H1 (cell line): ENCODE measurements at regions not wholly inside any gene's neighbourhood (a gene's known extent, or its start where the extent isn't known, plus 50 kb on each side); places are given as distances from the start of the nearest gene placed in this dataset.

ENCODE experiments used
- CTCF ChIA-PET: fragments of 300-600 bp; sonication (Branson Sonifier 250); formaldehyde crosslinking; loops from one replicate; lab custom pipeline; 2021; ENCODE audit not compliant: partially characterized antibody; lab: Charles Lee
- POLR2A ChIA-PET: fragments of 300-600 bp; sonication (Branson Sonifier 250); formaldehyde crosslinking; loops from one replicate; lab custom pipeline; 2021; ENCODE audit warnings: inconsistent platforms; ENCODE audit not compliant: partially characterized antibody; lab: Charles Lee
- DNase-seq, 2 experiments: peaks; one replicate each; pipeline versions ENCODE4 v3.0.0 to v3.0.0-alpha.2; 2010 to 2022; ENCODE audit warnings: low spot score in 2 of 2, low read depth in 1 of 2, mixed read lengths in 1 of 2
- FAIRE-seq: peaks from 2 replicates; lab custom pipeline; 2011; peaks lifted over from hg19 to GRCh38; lab: Jason Lieb, UNC
- H2AFZ ChIP-seq: 2 replicates; pipeline ENCODE4 v1.8.1; 2012; ENCODE audit warnings: low read length, inconsistent platforms
- H2AK5ac ChIP-seq: 2 replicates; pipeline ENCODE4 v1.6.1; 2013; ENCODE audit warnings: low read depth, low read length
- H2BK120ac ChIP-seq: replicated peaks from 2 replicates; pipeline ENCODE3; 2013; ENCODE audit warnings: low read depth, low read length, inconsistent platforms
- H2BK12ac ChIP-seq: 2 replicates; pipeline ENCODE4 v1.6.1; 2013; ENCODE audit warnings: low read depth, low read length
- H2BK15ac ChIP-seq: 2 replicates; pipeline ENCODE4 v1.6.1; 2013; ENCODE audit warnings: low read length
- H2BK20ac ChIP-seq: 2 replicates; pipeline ENCODE4 v1.6.1; 2013; ENCODE audit warnings: low read length
- H2BK5ac ChIP-seq: 2 replicates; pipeline ENCODE4 v1.6.1; 2013; ENCODE audit warnings: low read depth, low read length
- H3K14ac ChIP-seq: 2 replicates; pipeline ENCODE4 v1.6.1; 2013; ENCODE audit warnings: inconsistent platforms; ENCODE audit not compliant: insufficient read length
- H3K18ac ChIP-seq: 2 replicates; pipeline ENCODE4 v1.6.1; 2013; ENCODE audit warnings: low read length; ENCODE audit errors: extremely low read depth
- H3K23ac ChIP-seq: 2 replicates; pipeline ENCODE4 v1.6.1; 2013; ENCODE audit warnings: inconsistent platforms; ENCODE audit not compliant: insufficient read length
- H3K23me2 ChIP-seq: 2 replicates; pipeline ENCODE4 v1.6.1; 2013; ENCODE audit warnings: low read depth, low read length
- H3K27ac ChIP-seq: 2 replicates; pipeline ENCODE4 v1.6.1; 2011; ENCODE audit warnings: low read depth, low read length, inconsistent platforms
- H3K27me3 ChIP-seq, 4 experiments: replicated peaks in 1 of 4; 1 replicate in 1 of 4; 2 replicates in 3 of 4; pipeline versions ENCODE4 v1.6.1 to v1.8.1; 2011 to 2013; ENCODE audit warnings: low read length in 3 of 4, mild to moderate bottlenecking in 3 of 4, inconsistent platforms in 2 of 4, mixed read lengths in 2 of 4, moderate library complexity in 1 of 4; ENCODE audit not compliant: control insufficient read depth in 3 of 4, insufficient read depth in 3 of 4; ENCODE audit errors: extremely low read depth in 1 of 4
- H3K36me3 ChIP-seq, 4 experiments: 2 replicates each; pipeline versions ENCODE4 v1.6.1 to v1.8.1; 2011 to 2013; ENCODE audit warnings: mild to moderate bottlenecking in 4 of 4, low read length in 3 of 4, moderate library complexity in 2 of 4, control low read depth in 1 of 4, inconsistent platforms in 1 of 4; ENCODE audit not compliant: insufficient read depth in 4 of 4, control insufficient read depth in 2 of 4
- H3K4ac ChIP-seq: replicated peaks from 2 replicates; pipeline ENCODE3; 2013; ENCODE audit warnings: low read length, low read depth, mixed read lengths, inconsistent platforms; ENCODE audit not compliant: insufficient read length
- H3K4me1 ChIP-seq, 4 experiments: replicated peaks in 1 of 4; 1 replicate in 1 of 4; 2 replicates in 3 of 4; pipeline versions ENCODE4 v1.6.1 to v1.8.1; 2011 to 2013; ENCODE audit warnings: low read length in 3 of 4, inconsistent platforms in 2 of 4, mixed read lengths in 1 of 4; ENCODE audit not compliant: insufficient read depth in 4 of 4, control insufficient read depth in 3 of 4
- H3K4me2 ChIP-seq, 2 experiments: 2 replicates each; pipeline versions ENCODE4 v1.6.1 to v1.8.1; 2011 to 2013; ENCODE audit warnings: low read depth in 2 of 2, low read length in 2 of 2, control low read depth in 1 of 2, inconsistent platforms in 1 of 2, mild to moderate bottlenecking in 1 of 2; ENCODE audit not compliant: insufficient read depth in 1 of 2
- H3K4me3 ChIP-seq, 4 experiments: fragments of 200-600, 300-600 bp in 1 of 4; sonication (generic), shearing (Covaris generic), sonication (Bioruptor Twin) in 1 of 4; 2 replicates each; pipeline versions ENCODE4 v1.5.1 to v1.8.1; 2011 to 2016; ENCODE audit warnings: low read length in 4 of 4, low read depth in 3 of 4, control low read depth in 2 of 4, inconsistent platforms in 2 of 4, mild to moderate bottlenecking in 2 of 4, mixed read lengths in 1 of 4, moderate library complexity in 1 of 4; ENCODE audit not compliant: insufficient read depth in 2 of 4; ENCODE audit errors: extremely low read depth in 1 of 4
- H3K56ac ChIP-seq: replicated peaks from 2 replicates; pipeline ENCODE3; 2013; ENCODE audit warnings: low read depth, mild to moderate bottlenecking, mixed read lengths, low read length, inconsistent platforms; ENCODE audit not compliant: insufficient read length
- H3K79me1 ChIP-seq: 2 replicates; pipeline ENCODE4 v1.6.1; 2013; ENCODE audit warnings: low read depth, low read length, control low read depth
- H3K79me2 ChIP-seq, 2 experiments: 2 replicates each; pipeline versions ENCODE4 v1.6.1 to v1.8.1; 2012 to 2013; ENCODE audit warnings: low read length in 2 of 2, mild to moderate bottlenecking in 2 of 2, inconsistent platforms in 1 of 2; ENCODE audit not compliant: insufficient read depth in 2 of 2, control insufficient read depth in 1 of 2
- H3K9ac ChIP-seq, 4 experiments: replicated peaks in 1 of 4; 1 replicate in 1 of 4; 2 replicates in 3 of 4; pipeline versions ENCODE4 v1.6.1 to v1.8.1; 2011 to 2013; ENCODE audit warnings: low read depth in 3 of 4, low read length in 3 of 4, control low read depth in 2 of 4, mild to moderate bottlenecking in 2 of 4, moderate library complexity in 2 of 4, inconsistent platforms in 1 of 4; ENCODE audit errors: extremely low read depth in 1 of 4
- H3K9me3 ChIP-seq, 2 experiments: 2 replicates each; pipeline versions ENCODE4 v1.6.1 to v1.8.1; 2012 to 2013; ENCODE audit warnings: mild to moderate bottlenecking in 2 of 2, moderate library complexity in 2 of 2, control low read depth in 1 of 2, inconsistent platforms in 1 of 2, low read depth in 1 of 2, low read length in 1 of 2, mixed read lengths in 1 of 2; ENCODE audit not compliant: insufficient read depth in 2 of 2
- H4K20me1 ChIP-seq, 2 experiments: replicated peaks in 1 of 2; 2 replicates each; pipeline versions ENCODE3 to v1.8.1; 2011 to 2013; ENCODE audit warnings: inconsistent platforms in 2 of 2, low read length in 2 of 2, mild to moderate bottlenecking in 1 of 2; ENCODE audit not compliant: insufficient read depth in 2 of 2, control insufficient read depth in 1 of 2
- H4K5ac ChIP-seq: 2 replicates; pipeline ENCODE4 v1.6.1; 2013; ENCODE audit warnings: low read length, low read depth, mixed read lengths, inconsistent platforms; ENCODE audit not compliant: insufficient read length
- H4K8ac ChIP-seq: 2 replicates; pipeline ENCODE4 v1.8.0; 2013; ENCODE audit warnings: mild to moderate bottlenecking, moderate library complexity, low read length, inconsistent platforms; ENCODE audit not compliant: insufficient read depth; ENCODE audit errors: extremely low read depth
- H4K91ac ChIP-seq: replicated peaks from 2 replicates; pipeline ENCODE3; 2013; ENCODE audit warnings: low read length, mixed read lengths, inconsistent platforms; ENCODE audit not compliant: insufficient read length
- BACH1 ChIP-seq: IDR thresholded peaks from 2 replicates; pipeline ENCODE4 v1.6.1; 2012; ENCODE audit warnings: low read length, improper control_type of control experiment
- BCL11A ChIP-seq, 2 experiments: IDR thresholded peaks; one replicate each; pipeline ENCODE4 v1.6.1; 2011; ENCODE audit warnings: low read depth in 2 of 2, low read length in 2 of 2, mild to moderate bottlenecking in 2 of 2
- EGR1 ChIP-seq: IDR thresholded peaks from 2 replicates; pipeline ENCODE4 v1.6.1; 2011; ENCODE audit warnings: low read depth, low read length, borderline replicate concordance
- GABPA ChIP-seq: IDR thresholded peaks from 2 replicates; pipeline ENCODE4 v1.6.1; 2011; ENCODE audit warnings: mild to moderate bottlenecking, low read length, moderate library complexity, borderline replicate concordance; ENCODE audit not compliant: insufficient read depth
- KDM4A ChIP-seq: IDR thresholded peaks from one replicate; pipeline ENCODE4 v1.7.1; 2012; ENCODE audit warnings: low read depth, mild to moderate bottlenecking, moderate library complexity, low read length, inconsistent platforms; ENCODE audit not compliant: severe bottlenecking
- SIRT6 ChIP-seq: IDR thresholded peaks from one replicate; pipeline ENCODE4 v1.7.1; 2012; ENCODE audit warnings: low read length, inconsistent platforms
- TAF1 ChIP-seq: IDR thresholded peaks from 2 replicates; pipeline ENCODE4 v1.6.1; 2011; ENCODE audit warnings: mild to moderate bottlenecking, low read depth, low read length
- YY1 ChIP-seq: IDR thresholded peaks from 2 replicates; pipeline ENCODE4 v1.6.1; 2011; ENCODE audit warnings: low read depth, mild to moderate bottlenecking, low read length
- WGBS, 2 experiments: shearing (Covaris generic) in 1 of 2; methylation state at CpG; one replicate each; pipeline versions ENCODE4 v1.1.6 to v1.1.7; 2013 to 2015; ENCODE audit warnings: low lambda C conversion rate in 2 of 2, mixed read lengths in 2 of 2, inconsistent platforms in 1 of 2, low coverage in 1 of 2, missing lambda C conversion rate in 1 of 2; ENCODE audit not compliant: insufficient replicate concordance in 2 of 2, insufficient coverage in 1 of 2, insufficient read length in 1 of 2; ENCODE audit errors: extremely low coverage in 1 of 2, missing lambda C conversion rate in 1 of 2; 5-methylcytosine and 5-hydroxymethylcytosine counted together
- TF ChIP-seq, protein P1 (sequence below): IDR thresholded peaks from 2 replicates; pipeline ENCODE4 v1.6.1; 2012; ENCODE audit warnings: low read length, inconsistent platforms

DNA sequence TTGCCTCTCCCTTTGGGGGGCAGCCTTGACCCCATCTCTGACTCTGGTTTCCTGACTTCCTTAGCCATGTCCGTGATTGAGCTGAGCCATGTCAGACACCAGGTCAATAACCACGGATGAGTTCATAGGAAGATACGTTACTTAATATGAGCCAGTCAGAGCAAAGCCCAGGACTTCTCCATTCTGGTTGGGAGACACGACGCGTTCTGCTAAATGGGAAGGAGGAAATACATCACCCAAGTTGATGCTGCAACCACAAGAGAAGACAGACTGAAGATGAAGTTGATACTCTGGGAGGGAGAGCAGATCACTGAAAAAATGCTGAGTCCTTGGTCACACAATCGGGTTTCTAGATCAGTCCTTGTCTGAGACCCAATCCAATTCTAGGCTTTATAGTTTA, 90.9 kb downstream of the MATN1 start:
- no peak for DNase-seq

More for the DNA sequence above, 90.9 kb downstream of the MATN1 start:
- H3K4me1 ChIP-seq = no peaks in the 10 kb centered on the region
- ChIA-PET CTCF (interaction anchor here (1.1 to 1.7 kb wide), 3 partner anchors 31 to 252 kb away, joined by 3 to 6 read pairs (median 3); no protein-coding TSS in a partner anchor), POLR2A (no interaction called here)
- no peak overlapping the region for H3K14ac ChIP-seq
- no peak overlapping the region for H2AFZ ChIP-seq
- TF ChIP-seq BACH1 (no peak), TAF1 (no peak), GABPA (no peak), KDM4A (no peak), EGR1 (no peak), YY1 (no peak), SIRT6 (no peak), BCL11A (IDR thresholded peaks at IDR 0.05; ENCODE audit: low read depth in 2 of 2, low read length in 2 of 2) (no peak)
- TF ChIP-seq, protein P1, sequence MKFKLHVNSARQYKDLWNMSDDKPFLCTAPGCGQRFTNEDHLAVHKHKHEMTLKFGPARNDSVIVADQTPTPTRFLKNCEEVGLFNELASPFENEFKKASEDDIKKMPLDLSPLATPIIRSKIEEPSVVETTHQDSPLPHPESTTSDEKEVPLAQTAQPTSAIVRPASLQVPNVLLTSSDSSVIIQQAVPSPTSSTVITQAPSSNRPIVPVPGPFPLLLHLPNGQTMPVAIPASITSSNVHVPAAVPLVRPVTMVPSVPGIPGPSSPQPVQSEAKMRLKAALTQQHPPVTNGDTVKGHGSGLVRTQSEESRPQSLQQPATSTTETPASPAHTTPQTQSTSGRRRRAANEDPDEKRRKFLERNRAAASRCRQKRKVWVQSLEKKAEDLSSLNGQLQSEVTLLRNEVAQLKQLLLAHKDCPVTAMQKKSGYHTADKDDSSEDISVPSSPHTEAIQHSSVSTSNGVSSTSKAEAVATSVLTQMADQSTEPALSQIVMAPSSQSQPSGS = no peak
- no peak overlapping the region for H3K23ac ChIP-seq
- no peak overlapping the region for H4K91ac ChIP-seq
- H2AK5ac ChIP-seq = no peak overlapping the region
- no peak for FAIRE-seq
- no peak overlapping the region for H2BK15ac ChIP-seq
- no peak overlapping the region for H3K9ac ChIP-seq
- H3K4me2 ChIP-seq = no peak overlapping the region
- H3K27ac ChIP-seq = no peak overlapping the region
- no peaks in the 10 kb centered on the region; a peak in 1 of 4 replicates for H3K79me2 ChIP-seq
- no peaks in the 10 kb centered on the region for H3K9me3 ChIP-seq
- no peak overlapping the region for H2BK20ac ChIP-seq
- H3K4me3 ChIP-seq = no peak overlapping the region
- H3K27me3 ChIP-seq = no peaks in the 10 kb centered on the region
- H3K79me1 ChIP-seq = no peaks in the 10 kb centered on the region
- WGBS, 2 experiments = 91% methylated on average over 7 of the region's 7 CpGs; no CpG with 5 or more reads in 1 of the 2 experiments
- no peaks in the 10 kb centered on the region for H4K20me1 ChIP-seq
- no peak overlapping the region for H3K56ac ChIP-seq
- H2BK120ac ChIP-seq = no peak overlapping the region
- no peak overlapping the region for H2BK12ac ChIP-seq
- H3K18ac ChIP-seq = no peak overlapping the region
- no peak overlapping the region for H3K4ac ChIP-seq
- no peaks in the 10 kb centered on the region for H3K36me3 ChIP-seq
- H3K23me2 ChIP-seq = peaks cover 4% of the 10 kb centered on the region; the same call in 1 of the 2 replicates
- no peak overlapping the region for H2BK5ac ChIP-seq
- no peak overlapping the region for H4K5ac ChIP-seq
- no peak overlapping the region for H4K8ac ChIP-seq
